ENCODE measurements at regions not wholly inside any gene's neighbourhood (a gene's known extent, or its start where the extent isn't known, plus 50 kb on each side); places are given as distances from the start of the nearest gene placed in this dataset.

- Histone ChIP-seq H3K4me1 (no peaks in the 10 kb centered on the region), H3K9me3 (no peaks in the 10 kb centered on the region), H3K36me3 (no peaks in the 10 kb centered on the region), H3K4me3 (no peak overlapping the region), H3K27ac (no peak overlapping the region), H3K27me3 (no peaks in the 10 kb centered on the region)
- TF ChIP-seq, protein P1, sequence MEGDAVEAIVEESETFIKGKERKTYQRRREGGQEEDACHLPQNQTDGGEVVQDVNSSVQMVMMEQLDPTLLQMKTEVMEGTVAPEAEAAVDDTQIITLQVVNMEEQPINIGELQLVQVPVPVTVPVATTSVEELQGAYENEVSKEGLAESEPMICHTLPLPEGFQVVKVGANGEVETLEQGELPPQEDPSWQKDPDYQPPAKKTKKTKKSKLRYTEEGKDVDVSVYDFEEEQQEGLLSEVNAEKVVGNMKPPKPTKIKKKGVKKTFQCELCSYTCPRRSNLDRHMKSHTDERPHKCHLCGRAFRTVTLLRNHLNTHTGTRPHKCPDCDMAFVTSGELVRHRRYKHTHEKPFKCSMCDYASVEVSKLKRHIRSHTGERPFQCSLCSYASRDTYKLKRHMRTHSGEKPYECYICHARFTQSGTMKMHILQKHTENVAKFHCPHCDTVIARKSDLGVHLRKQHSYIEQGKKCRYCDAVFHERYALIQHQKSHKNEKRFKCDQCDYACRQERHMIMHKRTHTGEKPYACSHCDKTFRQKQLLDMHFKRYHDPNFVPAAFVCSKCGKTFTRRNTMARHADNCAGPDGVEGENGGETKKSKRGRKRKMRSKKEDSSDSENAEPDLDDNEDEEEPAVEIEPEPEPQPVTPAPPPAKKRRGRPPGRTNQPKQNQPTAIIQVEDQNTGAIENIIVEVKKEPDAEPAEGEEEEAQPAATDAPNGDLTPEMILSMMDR (IDR thresholded peaks at IDR 0.05): no peak
- no peak for DNase-seq
- intact Hi-C loops (cut with DNase I; ENCODE audit: low total_unique reads): no loop called here
These were observed 664.8 kb upstream of the API5 start for GRCh38 chr11:42646959-42647358.

GRCh38 chr11:42647993-42648392 is 663.8 kb upstream of the API5 start:
- Histone ChIP-seq H3K27ac (no peak overlapping the region), H3K4me1 (no peaks in the 10 kb centered on the region), H3K4me3 (no peak overlapping the region), H3K27me3 (no peaks in the 10 kb centered on the region), H3K36me3 (no peaks in the 10 kb centered on the region), H3K9me3 (no peaks in the 10 kb centered on the region)
- TF ChIP-seq, protein P1 (IDR thresholded peaks at IDR 0.05): no peak
- intact Hi-C loops (cut with DNase I; ENCODE audit: low total_unique reads): no loop called here
- no peak for DNase-seq

GRCh38 chr11:42651621-42652020 is 660.2 kb upstream of the API5 start:
- intact Hi-C loops (cut with DNase I; ENCODE audit: low total_unique reads): no loop called here
- TF ChIP-seq, protein P1 (IDR thresholded peaks at IDR 0.05): no peak
- Histone ChIP-seq H3K27me3 (no peaks in the 10 kb centered on the region), H3K4me1 (no peaks in the 10 kb centered on the region), H3K9me3 (no peaks in the 10 kb centered on the region), H3K4me3 (no peak overlapping the region), H3K36me3 (no peaks in the 10 kb centered on the region), H3K27ac (no peak overlapping the region)
- DNase-seq: no peak

DNA sequence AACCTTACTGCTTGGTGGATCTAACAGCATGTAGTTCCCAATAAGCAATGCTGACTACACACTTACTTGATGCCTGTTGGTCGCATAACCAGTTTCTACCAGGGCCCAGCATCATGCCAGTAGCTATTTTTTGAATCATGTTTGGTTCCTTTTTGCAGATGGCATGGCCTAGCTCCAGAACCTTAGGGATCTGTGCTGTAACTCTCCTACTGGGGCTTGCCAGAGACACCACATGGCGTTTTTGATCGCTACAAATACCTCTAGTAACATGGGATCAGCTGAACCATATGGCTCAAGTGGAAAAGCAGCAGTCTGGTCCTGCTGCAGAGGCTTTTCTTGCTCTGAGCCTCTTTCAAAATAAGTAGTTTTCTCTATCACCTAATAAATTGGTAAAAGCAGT is 654.6 kb upstream of the API5 start:
- Histone ChIP-seq H3K9me3 (no peaks in the 10 kb centered on the region), H3K4me3 (no peak overlapping the region), H3K27ac (no peak overlapping the region), H3K4me1 (no peaks in the 10 kb centered on the region), H3K36me3 (no peaks in the 10 kb centered on the region), H3K27me3 (no peaks in the 10 kb centered on the region)
- no peak for DNase-seq
- TF ChIP-seq, protein P1 (IDR thresholded peaks at IDR 0.05): no peak
- intact Hi-C loops (cut with DNase I; ENCODE audit: low total_unique reads): no loop called here

DNA sequence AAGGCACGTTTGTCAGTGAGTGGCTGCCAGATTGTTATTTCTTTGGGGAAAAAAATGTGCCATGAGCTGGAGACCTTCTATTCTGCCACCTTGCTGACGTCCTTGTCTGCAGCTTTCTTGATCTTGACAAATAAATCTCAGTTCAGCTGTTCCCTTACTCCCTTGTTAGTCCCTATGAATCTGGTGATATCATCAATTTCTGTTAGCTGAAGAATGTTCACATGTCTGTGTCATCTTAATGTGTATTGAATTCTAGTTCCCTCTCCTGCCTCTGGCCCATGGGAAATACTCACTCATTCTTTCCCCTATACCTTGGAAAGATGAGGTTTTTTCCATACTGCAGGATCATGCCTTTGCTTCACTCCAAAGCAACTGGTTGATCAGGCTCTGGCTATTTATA is 649.9 kb upstream of the API5 start:
- H3K4me1 ChIP-seq: no peaks in the 10 kb centered on the region

More for the DNA sequence above, 649.9 kb upstream of the API5 start:
- Histone ChIP-seq H3K27ac (no peak overlapping the region), H3K9me3 (no peaks in the 10 kb centered on the region), H3K4me3 (no peak overlapping the region), H3K36me3 (no peaks in the 10 kb centered on the region), H3K27me3 (no peaks in the 10 kb centered on the region)
- intact Hi-C loops (cut with DNase I; ENCODE audit: low total_unique reads): no loop called here
- DNase-seq: no peak
- TF ChIP-seq, protein P1 (IDR thresholded peaks at IDR 0.05): no peak

All from tibial artery (tissue), 4 donors.